Endothelial cell of umbilical vein (primary cell): ENCODE measurements at regions not wholly inside any gene's neighbourhood (a gene's known extent, or its start where the extent isn't known, plus 50 kb on each side); places are given as distances from the start of the nearest gene placed in this dataset.

Experiments
- BruUV-seq: library from RNA; stranded (reverse); fragments of 400-500 nt; replicated peaks from 2 replicates; lab custom pipeline; 2021; lab: Mats Ljungman, UMichigan
- CTCF ChIA-PET: fragments of 300-600, 350-600 bp; sonication (Branson Sonifier 250); formaldehyde crosslinking; loops from one replicate; lab custom pipeline; 2021; ENCODE audit warnings: antibody characterized with exemption, inconsistent platforms; lab: Charles Lee
- POLR2A ChIA-PET: fragments of 300-600, 350-600 bp; sonication (Branson Sonifier 250); formaldehyde crosslinking; loops from one replicate; lab custom pipeline; 2021; ENCODE audit warnings: antibody characterized with exemption, inconsistent platforms; lab: Charles Lee
- DNase-seq: peaks from one replicate; pipeline ENCODE4 v3.0.0-alpha.2; 2011; ENCODE audit warnings: low read depth, low spot score
- FAIRE-seq: peaks from 2 replicates; lab custom pipeline; 2011; peaks lifted over from hg19 to GRCh38; lab: Jason Lieb, UNC
- H2AFZ ChIP-seq: 2 replicates; pipeline ENCODE4 v1.6.0; 2012; ENCODE audit warnings: low read depth, low read length, control low read depth, inconsistent platforms
- H3K27ac ChIP-seq: 2 replicates; pipeline ENCODE4 v1.5.1; 2011; ENCODE audit warnings: low read depth, mild to moderate bottlenecking, control low read depth, low read length, moderate library complexity; ENCODE audit not compliant: insufficient read depth
- H3K27me3 ChIP-seq, 2 experiments: 2 replicates each; pipeline versions ENCODE4 v1.6.0 to v1.6.1; 2011; ENCODE audit warnings: low read length in 2 of 2, mixed read lengths in 1 of 2; ENCODE audit not compliant: control insufficient read depth in 2 of 2, insufficient read depth in 2 of 2
- H3K36me3 ChIP-seq, 2 experiments: 2 replicates in 1 of 2; 3 replicates in 1 of 2; pipeline ENCODE4 v1.5.1; 2011; ENCODE audit warnings: low read length in 2 of 2, mild to moderate bottlenecking in 1 of 2, moderate library complexity in 1 of 2; ENCODE audit not compliant: control insufficient read depth in 2 of 2, insufficient read depth in 2 of 2; ENCODE audit errors: extremely low read depth in 1 of 2
- H3K4me1 ChIP-seq: 3 replicates; pipeline ENCODE4 v1.5.1; 2011; ENCODE audit warnings: mild to moderate bottlenecking, low read length; ENCODE audit not compliant: control insufficient read depth, insufficient read depth; ENCODE audit errors: extremely low read depth
- H3K4me2 ChIP-seq: 2 replicates; pipeline ENCODE4 v1.6.1; 2011; ENCODE audit warnings: low read length, control low read depth, mixed read lengths; ENCODE audit not compliant: insufficient read depth
- H3K4me3 ChIP-seq, 3 experiments: fragments of 200-600 bp in 1 of 3; sonication (generic), shearing (Covaris generic) in 1 of 3; replicated peaks in 1 of 3; 2 replicates each; pipeline ENCODE4 v1.5.1; 2011 to 2016; ENCODE audit warnings: control low read depth in 3 of 3, low read length in 3 of 3, mild to moderate bottlenecking in 2 of 3, inconsistent platforms in 1 of 3, low read depth in 1 of 3, moderate library complexity in 1 of 3; ENCODE audit not compliant: insufficient read depth in 1 of 3
- H3K79me2 ChIP-seq: 2 replicates; pipeline ENCODE4 v1.6.0; 2012; ENCODE audit warnings: low read length, inconsistent platforms; ENCODE audit not compliant: control insufficient read depth, insufficient read depth
- H3K9ac ChIP-seq: replicated peaks from 2 replicates; pipeline ENCODE3; 2011; ENCODE audit warnings: low read length, control low read depth; ENCODE audit not compliant: insufficient read depth; ENCODE audit errors: extremely low read depth
- H3K9me1 ChIP-seq: replicated peaks from 3 replicates; pipeline ENCODE4 v1.6.0; 2011; ENCODE audit warnings: mild to moderate bottlenecking, low read length; ENCODE audit not compliant: control insufficient read depth, insufficient read depth; ENCODE audit errors: extremely low read depth
- H3K9me3 ChIP-seq: replicated peaks from 2 replicates; pipeline ENCODE4 v1.5.1; 2012; ENCODE audit warnings: low read length, inconsistent platforms; ENCODE audit not compliant: control insufficient read depth, insufficient read depth
- H4K20me1 ChIP-seq: replicated peaks from 2 replicates; pipeline ENCODE3; 2011; ENCODE audit warnings: mild to moderate bottlenecking, low read length; ENCODE audit not compliant: control insufficient read depth, insufficient read depth; ENCODE audit errors: extremely low read depth
- EZH2 ChIP-seq: IDR thresholded peaks from 2 replicates; pipeline ENCODE4 v1.6.1; 2012; ENCODE audit warnings: borderline replicate concordance, low read depth, mild to moderate bottlenecking, moderate library complexity, low read length, inconsistent platforms; ENCODE audit not compliant: severe bottlenecking
- FOS ChIP-seq: IDR thresholded peaks from 2 replicates; pipeline ENCODE4 v1.6.1; 2011; ENCODE audit warnings: mild to moderate bottlenecking, low read length, moderate library complexity, borderline replicate concordance; ENCODE audit not compliant: insufficient read depth
- JUN ChIP-seq: IDR thresholded peaks from 2 replicates; pipeline ENCODE4 v1.6.1; 2011; ENCODE audit warnings: borderline replicate concordance, low read depth; ENCODE audit not compliant: insufficient read length, insufficient read depth
- MYC ChIP-seq: IDR thresholded peaks from one replicate; pipeline ENCODE4 v1.6.1; 2011; ENCODE audit warnings: mild to moderate bottlenecking, low read depth, low read length
- POLR2A ChIP-seq: IDR thresholded peaks from 2 replicates; pipeline ENCODE4 v1.6.1; 2012; ENCODE audit warnings: low read depth, mild to moderate bottlenecking, control low read depth, low read length
- POLR2AphosphoS5 ChIP-seq: IDR thresholded peaks from 2 replicates; pipeline ENCODE4 v1.6.1; 2012; ENCODE audit warnings: low read depth, mild to moderate bottlenecking, control low read depth, low read length, moderate library complexity; ENCODE audit not compliant: insufficient read depth
- dilution Hi-C: fragments of 300-500 bp; cut with MboI; formaldehyde crosslinking; loops from one replicate; pipeline ENCODE4 v1.15.0; 2019; ENCODE audit warnings: low sequenced_read_pairs; ENCODE audit not compliant: extremely low pct_ligation_motif_present
- intact Hi-C: fragments of 100-400 bp; cut with micrococcal nuclease; formaldehyde crosslinking; loops from one replicate; pipeline ENCODE4 v1.10.0; 2022
- TF ChIP-seq, protein P1 (sequence below): IDR thresholded peaks from 2 replicates; pipeline ENCODE4 v1.6.1; 2011; ENCODE audit not compliant: insufficient read depth, insufficient read length
- TF ChIP-seq, protein P2 (sequence below), 2 donors: IDR thresholded peaks; 1 replicate in 1 of 2; 2 replicates in 1 of 2; pipeline ENCODE4 v1.5.1; 2011; ENCODE audit warnings: low read length in 2 of 2, mild to moderate bottlenecking in 2 of 2, moderate library complexity in 2 of 2, control low read depth in 1 of 2, inconsistent platforms in 1 of 2, low read depth in 1 of 2; ENCODE audit not compliant: insufficient read depth in 1 of 2; ENCODE audit errors: extremely low read depth in 1 of 2

DNA sequence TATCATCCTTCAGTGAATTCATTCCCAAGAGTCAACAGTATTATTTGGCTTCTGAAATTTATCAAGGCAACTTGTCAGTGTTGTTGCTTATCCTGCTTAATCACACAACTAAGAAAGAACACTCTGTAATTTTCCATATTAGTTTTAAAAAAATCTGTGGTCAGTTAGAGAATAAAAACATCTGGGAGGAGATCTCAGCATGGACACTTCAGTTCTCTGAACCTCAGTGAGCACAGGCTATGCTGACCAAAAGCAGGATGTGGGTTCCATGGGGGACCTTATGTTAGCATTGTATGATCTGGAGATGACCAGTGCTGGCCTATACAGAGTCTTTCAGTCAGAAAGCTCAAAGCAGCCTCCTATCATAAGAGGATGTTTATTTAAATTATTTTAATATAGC, 79.1 kb upstream of the KLHL14 start:
- H3K9me3 ChIP-seq, result no peaks in the 10 kb centered on the region
- FAIRE-seq (no peak), DNase-seq (no peak)
- dilution Hi-C loops (no loop called here), intact Hi-C loops (no loop called here)
- no peak overlapping the region for H3K4me2 ChIP-seq
- H3K9me1 ChIP-seq, result no peaks in the 10 kb centered on the region
- no peaks in the 10 kb centered on the region for H3K27me3 ChIP-seq
- POLR2A ChIA-PET, result no interaction called here
- no peak overlapping the region for H3K27ac ChIP-seq
- no peak overlapping the region for H2AFZ ChIP-seq
- H3K4me3 ChIP-seq, result no peak overlapping the region
- H3K36me3 ChIP-seq, result no peaks in the 10 kb centered on the region
- no peaks in the 10 kb centered on the region for H3K4me1 ChIP-seq
- TF ChIP-seq FOS (no peak), EZH2 (no peak), POLR2A (no peak), JUN (no peak)
- TF ChIP-seq, protein P1, sequence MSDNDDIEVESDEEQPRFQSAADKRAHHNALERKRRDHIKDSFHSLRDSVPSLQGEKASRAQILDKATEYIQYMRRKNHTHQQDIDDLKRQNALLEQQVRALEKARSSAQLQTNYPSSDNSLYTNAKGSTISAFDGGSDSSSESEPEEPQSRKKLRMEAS, result no peak
- H4K20me1 ChIP-seq, result no peaks in the 10 kb centered on the region
- BruUV-seq, result no TSS peak
- H3K79me2 ChIP-seq, result no peaks in the 10 kb centered on the region
- CTCF ChIA-PET, result no interaction called here
- H3K9ac ChIP-seq, result no peak overlapping the region

DNA sequence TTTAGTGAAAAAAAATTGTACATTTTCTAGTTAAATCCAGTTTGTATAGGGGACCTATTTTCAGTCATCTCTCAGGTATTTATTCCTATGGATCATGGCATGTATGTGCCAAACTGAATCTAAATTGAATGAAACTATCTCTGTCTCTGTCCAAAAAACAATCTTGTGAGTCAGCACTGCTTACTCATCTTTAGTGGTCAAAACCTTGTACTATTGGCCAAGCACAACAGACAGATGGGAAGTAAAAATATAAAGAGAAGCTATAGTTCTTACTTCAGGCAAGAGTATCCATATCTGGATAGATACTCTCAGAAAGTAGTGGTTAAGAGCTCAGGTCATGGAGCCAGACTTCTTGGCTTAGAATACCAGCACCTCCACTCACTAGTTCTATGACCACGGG, 76.0 kb upstream of the KLHL14 start:
- dilution Hi-C loops, result no loop called here
- ChIA-PET CTCF (no interaction called here), POLR2A (no interaction called here)
- H3K9me3 ChIP-seq, result no peaks in the 10 kb centered on the region
- no peaks in the 10 kb centered on the region for H3K36me3 ChIP-seq
- TF ChIP-seq, protein P2, sequence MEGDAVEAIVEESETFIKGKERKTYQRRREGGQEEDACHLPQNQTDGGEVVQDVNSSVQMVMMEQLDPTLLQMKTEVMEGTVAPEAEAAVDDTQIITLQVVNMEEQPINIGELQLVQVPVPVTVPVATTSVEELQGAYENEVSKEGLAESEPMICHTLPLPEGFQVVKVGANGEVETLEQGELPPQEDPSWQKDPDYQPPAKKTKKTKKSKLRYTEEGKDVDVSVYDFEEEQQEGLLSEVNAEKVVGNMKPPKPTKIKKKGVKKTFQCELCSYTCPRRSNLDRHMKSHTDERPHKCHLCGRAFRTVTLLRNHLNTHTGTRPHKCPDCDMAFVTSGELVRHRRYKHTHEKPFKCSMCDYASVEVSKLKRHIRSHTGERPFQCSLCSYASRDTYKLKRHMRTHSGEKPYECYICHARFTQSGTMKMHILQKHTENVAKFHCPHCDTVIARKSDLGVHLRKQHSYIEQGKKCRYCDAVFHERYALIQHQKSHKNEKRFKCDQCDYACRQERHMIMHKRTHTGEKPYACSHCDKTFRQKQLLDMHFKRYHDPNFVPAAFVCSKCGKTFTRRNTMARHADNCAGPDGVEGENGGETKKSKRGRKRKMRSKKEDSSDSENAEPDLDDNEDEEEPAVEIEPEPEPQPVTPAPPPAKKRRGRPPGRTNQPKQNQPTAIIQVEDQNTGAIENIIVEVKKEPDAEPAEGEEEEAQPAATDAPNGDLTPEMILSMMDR (IDR thresholded peaks at IDR 0.05; ENCODE audit: extremely low read depth in 1 of 2, insufficient read depth in 1 of 2, low read depth in 1 of 2, low read length in 2 of 2), result no peak
- TF ChIP-seq MYC (no peak), POLR2AphosphoS5 (no peak)
- TF ChIP-seq, protein P1, result no peak
- FAIRE-seq, result no peak
- no peaks in the 10 kb centered on the region for H3K79me2 ChIP-seq
- no peak overlapping the region for H3K9ac ChIP-seq
- H3K4me1 ChIP-seq, result no peaks in the 10 kb centered on the region
- BruUV-seq, result no TSS peak
- H3K4me2 ChIP-seq, result no peak overlapping the region
- intact Hi-C loops, result no loop called here
- no peaks in the 10 kb centered on the region for H4K20me1 ChIP-seq
- no peak overlapping the region for H3K27ac ChIP-seq
- H2AFZ ChIP-seq, result no peak overlapping the region
- H3K9me1 ChIP-seq, result no peaks in the 10 kb centered on the region
- H3K4me3 ChIP-seq, result no peak overlapping the region
- H3K27me3 ChIP-seq, result no peaks in the 10 kb centered on the region
- no peak for DNase-seq
